HG02798 (cell line): ENCODE measurements at regions not wholly inside any gene's neighbourhood (a gene's known extent, or its start where the extent isn't known, plus 50 kb on each side); places are given as distances from the start of the nearest gene placed in this dataset.

Experiments
- ATAC-seq: cut with Tn5 transposase; IDR thresholded peaks from one replicate; pipeline ENCODE4 v1.9.1; 2021; ENCODE audit warnings: mild to moderate bottlenecking; ENCODE audit not compliant: unreplicated experiment, poor library complexity

- ATAC-seq = no peak
Observed at GRCh38 chr4:53921856-53922255, 142.5 kb downstream of the CHIC2 start.

- ATAC-seq = no peak
Observed at GRCh38 chr4:53920883-53921282, 143.5 kb downstream of the CHIC2 start.

GRCh38 chr4:53920116-53920515 is 144.3 kb downstream of the CHIC2 start:
- ATAC-seq = no peak

- no peak for ATAC-seq
Observed at GRCh38 chr4:53919535-53919934, 144.9 kb downstream of the CHIC2 start.

- ATAC-seq = no peak
Observed at GRCh38 chr4:53917729-53918128, 146.7 kb downstream of the CHIC2 start.

DNA sequence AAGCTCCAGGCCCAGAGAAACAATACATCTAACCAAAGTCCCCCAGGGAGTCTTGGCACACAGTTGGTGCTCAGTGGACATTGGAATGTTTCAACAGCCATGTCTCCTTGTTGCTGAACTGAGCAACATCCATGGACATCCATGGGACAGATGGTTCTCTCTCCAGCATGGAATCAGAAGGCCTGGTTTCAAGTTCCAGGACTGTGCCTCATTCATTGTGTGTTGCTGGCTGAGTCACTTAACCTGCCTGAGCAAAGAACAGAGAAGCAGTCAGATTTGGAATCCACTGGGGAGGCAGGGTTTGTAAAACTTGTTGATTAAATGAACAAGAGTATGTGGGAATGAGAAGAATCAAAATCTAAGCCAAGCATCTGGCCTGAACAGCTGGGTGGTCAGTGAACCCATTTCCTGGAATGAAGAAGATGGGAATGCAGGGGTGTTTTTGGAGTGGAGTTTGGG is 147.9 kb downstream of the CHIC2 start:
- no peak for ATAC-seq

GRCh38 chr4:53914313-53915016 is 149.9 kb downstream of the CHIC2 start:
- no peak for ATAC-seq

DNA sequence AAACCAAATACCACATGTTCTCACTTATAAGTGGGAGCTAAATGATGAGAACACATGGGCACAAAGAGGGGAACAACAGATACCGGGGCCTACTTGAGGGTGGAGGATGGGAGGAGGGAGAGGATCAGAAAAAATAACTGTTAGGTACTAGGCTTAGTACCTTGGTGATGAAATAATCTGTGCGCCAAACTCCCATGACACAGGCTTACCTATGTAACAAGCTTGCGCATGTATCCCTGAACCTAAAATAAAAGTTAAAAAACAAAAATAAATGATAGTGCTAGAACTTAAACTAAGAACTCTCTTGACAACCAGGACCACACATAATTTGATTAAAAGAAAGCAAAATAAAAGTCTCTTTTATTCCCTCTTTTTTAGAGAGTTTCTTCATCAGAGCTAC is 150.6 kb downstream of the CHIC2 start:
- no peak for ATAC-seq

DNA sequence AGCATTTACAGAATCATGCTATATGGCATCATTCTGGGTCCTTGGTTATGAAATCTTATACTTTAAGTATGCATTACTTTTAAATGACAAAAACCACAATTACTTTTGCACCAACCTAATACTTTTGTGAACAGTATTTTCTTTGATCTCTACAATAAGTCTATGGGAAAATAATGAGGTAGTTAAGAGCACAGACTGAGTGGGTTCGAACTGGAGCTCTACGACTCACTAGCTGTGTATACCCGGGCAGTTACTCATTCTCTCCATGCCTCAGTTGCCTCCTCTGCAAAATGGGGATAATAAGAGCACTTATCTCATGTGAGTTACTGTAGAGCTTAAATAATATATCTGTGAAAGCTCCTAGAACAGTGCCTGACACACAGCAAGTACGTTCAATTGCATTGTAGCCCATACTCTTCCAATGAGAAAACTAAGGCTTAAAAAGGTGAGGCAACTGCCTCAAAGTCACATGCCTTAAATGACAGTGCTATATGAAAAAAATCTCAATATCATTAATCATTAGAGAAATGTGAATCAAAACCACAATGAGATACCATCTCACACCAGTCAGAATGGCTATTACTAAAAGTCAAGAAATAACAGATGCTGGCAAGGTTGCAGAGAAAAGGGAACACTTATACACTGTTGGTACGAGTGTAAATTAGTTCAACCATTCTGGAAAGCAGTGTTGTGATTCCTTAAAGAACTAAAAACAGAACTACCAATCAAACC is 151.5 kb downstream of the CHIC2 start:
- no peak for ATAC-seq

- no peak for ATAC-seq
Observed at GRCh38 chr4:53908661-53909078, 155.7 kb downstream of the CHIC2 start.

DNA sequence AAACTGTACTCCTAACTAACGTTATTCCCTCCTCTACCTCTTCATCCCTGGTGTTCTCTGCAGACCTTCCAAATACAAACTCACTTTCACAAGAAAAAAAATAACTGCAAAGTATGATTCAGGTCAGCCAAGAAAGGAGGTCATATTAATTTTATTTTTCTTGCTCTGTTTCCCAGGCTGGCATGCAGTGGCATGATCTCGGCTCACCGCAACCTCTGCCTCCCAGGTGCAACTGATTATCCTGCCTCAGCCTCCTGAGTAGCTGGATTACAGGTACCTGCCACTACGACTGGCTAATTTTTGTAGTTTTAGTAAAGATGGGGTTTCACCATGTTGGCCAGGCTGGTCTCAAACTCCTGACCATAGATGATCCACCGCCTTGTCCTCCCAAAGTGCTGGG is 156.6 kb downstream of the CHIC2 start:
- ATAC-seq = no peak

GRCh38 chr4:53906606-53907190 is 157.7 kb downstream of the CHIC2 start:
- no peak for ATAC-seq

DNA sequence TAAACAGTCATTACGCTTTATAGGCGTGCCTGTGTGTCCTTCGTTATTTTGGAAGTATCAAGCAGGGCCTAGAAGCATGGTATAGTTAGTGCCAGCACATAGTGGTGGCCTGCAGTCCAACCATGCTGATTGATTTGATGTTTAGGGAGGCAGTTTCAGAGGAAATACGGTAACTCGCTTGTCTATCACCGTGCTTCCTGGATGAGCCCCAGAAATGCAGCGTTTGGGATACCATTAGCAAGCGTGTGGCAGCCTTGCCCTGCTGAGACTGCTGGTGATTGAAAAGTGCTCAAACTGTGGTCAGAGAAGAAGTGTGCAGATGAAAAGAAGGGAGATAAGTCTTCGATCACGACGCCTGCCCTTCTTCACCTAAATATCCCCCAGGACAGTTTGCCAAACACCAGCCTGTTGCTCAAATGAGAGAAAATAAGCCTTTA is 158.4 kb downstream of the CHIC2 start:
- ATAC-seq = peak; percentile 53

DNA sequence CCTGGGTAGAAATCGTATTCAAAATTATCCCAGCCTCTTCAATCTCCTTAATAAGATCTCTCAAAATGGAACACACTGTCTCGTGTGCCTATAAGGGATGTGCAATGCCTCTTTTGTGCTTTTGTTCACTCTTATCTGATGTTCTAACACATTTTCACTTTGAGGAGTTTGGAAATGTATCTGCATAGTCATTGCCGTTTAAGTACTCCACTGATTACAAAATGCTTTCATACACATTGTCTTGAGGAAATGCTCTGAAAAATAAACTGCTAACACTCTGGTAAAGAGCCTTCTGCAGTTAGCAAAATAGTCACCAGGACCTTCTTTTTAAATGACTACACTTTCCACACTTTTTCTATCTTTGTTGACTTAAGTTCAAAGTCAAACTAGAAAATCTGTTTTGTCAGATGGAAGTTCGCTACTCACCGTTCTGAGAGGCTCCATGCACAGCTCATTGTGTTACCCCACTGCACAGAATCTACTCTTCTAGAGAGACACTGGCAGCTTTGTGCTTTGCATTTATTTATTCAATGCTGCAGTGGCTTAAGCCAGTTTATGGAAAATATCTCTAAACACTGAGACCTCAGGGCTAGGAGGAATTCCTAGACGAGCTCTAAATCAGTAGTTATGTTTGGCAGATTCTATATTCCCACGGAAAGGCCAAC is 159.0 kb downstream of the CHIC2 start:
- ATAC-seq = no peak

GRCh38 chr4:53902786-53903185 is 161.6 kb downstream of the CHIC2 start:
- no peak for ATAC-seq

DNA sequence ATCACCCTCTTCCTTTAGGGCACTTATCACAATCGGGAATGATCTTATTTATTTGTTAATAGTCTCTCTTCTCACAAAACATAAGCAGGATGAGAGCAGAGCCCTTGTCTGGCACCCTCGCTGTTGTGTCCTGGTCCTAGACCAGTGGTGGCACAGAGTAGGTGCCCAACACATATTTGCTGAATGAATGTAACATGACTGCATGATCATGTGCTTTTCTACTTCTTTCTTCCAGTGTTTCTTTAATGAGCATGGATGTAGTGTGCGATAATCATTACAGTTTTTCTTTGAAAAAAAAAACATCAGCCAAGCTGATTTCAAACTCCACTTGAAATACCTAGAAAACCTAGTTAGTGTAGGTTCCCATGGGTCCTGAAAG is 164.1 kb downstream of the CHIC2 start:
- no peak for ATAC-seq

DNA sequence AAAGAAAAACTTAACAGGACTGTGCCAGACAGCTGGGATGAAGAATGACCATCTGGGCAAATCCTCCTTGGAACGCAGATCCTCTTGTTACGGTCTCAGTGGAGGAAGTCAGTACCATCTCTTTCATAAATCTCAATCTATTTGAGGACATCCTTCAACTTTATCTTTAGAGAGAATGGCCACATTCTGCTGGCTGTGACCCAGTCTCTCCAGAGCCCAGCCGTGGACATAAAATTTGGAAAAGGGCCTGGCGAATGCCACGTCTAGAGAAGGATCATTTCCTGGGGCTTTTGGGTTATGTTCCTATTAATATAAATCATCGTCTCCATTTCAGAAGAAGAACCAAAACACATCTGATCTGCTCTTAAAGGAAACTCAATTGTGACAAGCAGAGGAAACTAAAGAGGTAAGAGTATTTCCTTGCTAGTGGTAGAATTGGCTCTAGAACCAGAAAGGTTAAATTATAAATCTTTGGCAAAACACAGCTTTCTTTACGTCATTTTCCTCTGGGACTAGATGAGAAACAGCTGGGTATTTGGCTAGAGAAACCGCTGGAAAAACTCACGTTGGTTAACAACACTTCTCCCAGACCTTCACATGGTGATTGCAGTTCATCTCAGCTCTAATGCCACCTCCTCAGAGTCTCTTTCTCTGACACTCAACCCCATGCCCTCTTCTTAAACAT is 164.7 kb downstream of the CHIC2 start:
- no peak for ATAC-seq

DNA sequence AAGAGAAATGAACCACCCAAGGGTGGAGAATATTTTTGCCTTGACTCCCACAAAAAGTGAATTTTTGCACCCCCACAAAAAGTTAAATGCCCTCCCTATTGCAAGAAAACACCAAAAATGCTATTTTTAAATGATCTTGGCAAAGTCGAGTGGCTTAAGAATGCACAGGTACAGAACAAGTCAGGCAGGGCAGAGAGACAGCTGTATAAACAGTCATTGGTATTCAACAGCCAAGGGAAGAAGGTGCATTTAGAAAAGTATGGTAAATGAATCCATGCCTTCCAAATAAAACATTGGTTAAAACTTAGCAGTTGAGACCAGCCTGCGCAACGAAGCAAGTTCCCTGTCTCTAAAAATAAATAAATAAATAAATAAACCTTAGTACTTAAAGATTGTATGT is 169.3 kb downstream of the CHIC2 start:
- no peak for ATAC-seq

DNA sequence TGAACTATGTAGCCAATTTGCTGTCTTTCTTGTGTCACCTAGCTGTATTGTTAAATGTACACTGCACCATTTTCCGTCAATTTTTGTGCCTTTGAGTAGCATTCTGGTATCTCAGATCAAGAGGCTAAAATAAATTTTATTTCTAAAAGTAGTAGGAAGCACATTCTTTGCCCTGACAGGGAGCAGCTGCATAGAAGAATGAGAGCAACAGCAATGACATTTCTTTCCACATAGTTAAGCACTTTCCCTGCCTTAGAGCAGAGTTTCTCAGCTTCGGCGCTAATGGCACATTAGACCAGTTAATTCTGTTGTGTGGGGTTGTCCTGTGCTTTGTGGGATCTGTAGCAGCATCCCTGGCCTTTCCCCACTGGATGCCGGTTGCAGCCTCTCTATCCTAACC is 173.9 kb downstream of the CHIC2 start:
- ATAC-seq = no peak

- no peak for ATAC-seq
Observed at GRCh38 chr4:53889326-53890055, 174.9 kb downstream of the CHIC2 start.
